GM19328 (cell line): ENCODE measurements at regions not wholly inside any gene's neighbourhood (a gene's known extent, or its start where the extent isn't known, plus 50 kb on each side); places are given as distances from the start of the nearest gene placed in this dataset.

Experiments used
- ATAC-seq: cut with Tn5 transposase; IDR thresholded peaks from one replicate; pipeline ENCODE4 v1.9.1; 2021; ENCODE audit warnings: mild to moderate bottlenecking, moderate library complexity; ENCODE audit not compliant: unreplicated experiment

DNA sequence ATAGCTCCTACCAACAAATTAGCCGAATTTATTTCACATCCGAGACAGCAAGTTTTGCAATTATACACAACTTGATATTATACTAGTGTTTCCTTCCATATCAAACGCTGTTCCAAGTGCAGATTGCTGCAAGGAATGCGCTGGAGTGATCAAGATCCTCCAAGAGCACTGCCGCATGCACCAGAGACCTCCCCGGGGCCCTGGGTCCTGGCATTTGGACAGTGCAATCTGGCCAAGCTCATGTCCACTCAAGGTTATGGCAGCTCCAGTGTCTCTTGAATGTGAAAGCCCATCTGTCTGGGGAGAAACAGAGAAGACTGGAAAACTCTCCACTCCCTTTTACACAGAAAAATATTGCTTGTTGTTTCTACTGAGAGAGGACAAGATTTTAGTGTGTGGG lies 111.9 kb downstream of the HSPH1 start:
- no peak for ATAC-seq

DNA sequence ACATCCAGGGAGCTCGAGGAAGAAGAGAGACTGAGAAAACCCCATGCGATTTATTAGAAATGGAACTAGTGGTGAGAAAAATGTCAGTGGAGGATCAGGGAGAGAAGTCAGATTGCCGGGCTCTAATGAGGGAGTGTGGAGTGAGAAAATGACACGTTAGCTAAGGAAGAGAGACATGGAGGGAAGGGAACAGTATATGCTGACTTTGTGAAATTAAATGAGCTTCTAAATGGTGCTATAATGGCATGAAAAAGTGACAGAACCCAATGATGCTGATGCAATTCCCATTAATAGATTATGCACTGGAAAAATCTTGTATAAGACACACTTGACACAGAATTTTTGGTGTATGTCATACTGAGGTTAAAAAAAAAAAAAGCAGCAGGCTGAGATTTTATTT lies 112.6 kb downstream of the HSPH1 start:
- ATAC-seq, result no peak

DNA sequence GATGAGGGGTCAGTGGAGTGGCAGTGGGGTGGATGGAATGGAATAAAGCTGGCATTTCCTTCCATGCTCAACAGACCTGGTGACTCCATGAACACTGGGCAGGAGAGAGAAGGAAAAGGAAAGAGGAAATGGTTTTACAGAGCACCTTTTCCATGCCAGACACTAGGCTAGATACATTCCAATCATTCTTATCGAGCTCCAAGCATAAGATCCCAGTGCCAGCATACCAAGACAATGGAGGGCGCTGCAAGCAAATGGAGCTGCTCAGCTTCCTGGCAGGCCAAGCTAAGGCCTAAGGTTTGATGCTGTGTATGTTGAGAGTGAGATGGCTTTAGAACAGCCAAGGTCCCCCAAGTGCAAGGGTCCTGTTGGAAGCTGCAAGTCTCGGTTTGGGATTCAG lies 113.2 kb downstream of the HSPH1 start:
- no peak for ATAC-seq

DNA sequence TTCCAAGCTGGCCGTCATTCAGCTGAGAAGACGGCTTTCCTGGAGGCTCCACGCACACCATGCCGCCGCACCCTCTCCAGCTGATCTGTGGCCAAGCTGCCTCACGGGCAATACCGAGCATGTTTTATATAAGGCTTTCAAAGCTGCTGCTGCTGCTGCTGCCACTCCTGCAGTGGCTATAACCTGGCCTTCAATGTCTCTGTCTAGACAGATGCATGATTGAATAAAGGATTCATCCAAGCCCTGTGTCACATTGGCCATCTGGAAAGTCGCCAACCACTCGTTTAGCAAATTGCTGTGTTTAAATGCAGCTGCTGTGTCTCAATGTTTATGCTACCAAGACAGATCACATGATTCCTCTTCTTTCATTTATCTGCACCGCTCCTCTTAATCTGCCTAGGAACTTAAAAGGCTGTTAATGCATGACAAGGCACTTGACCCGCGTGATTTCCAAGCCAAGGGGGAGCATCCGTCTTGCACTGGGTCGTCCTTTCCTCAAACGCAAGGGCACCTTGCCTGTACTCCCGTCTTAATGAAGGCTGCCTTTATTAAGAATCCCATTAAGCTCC lies 114.3 kb downstream of the TEX26 start:
- ATAC-seq, result no peak

DNA sequence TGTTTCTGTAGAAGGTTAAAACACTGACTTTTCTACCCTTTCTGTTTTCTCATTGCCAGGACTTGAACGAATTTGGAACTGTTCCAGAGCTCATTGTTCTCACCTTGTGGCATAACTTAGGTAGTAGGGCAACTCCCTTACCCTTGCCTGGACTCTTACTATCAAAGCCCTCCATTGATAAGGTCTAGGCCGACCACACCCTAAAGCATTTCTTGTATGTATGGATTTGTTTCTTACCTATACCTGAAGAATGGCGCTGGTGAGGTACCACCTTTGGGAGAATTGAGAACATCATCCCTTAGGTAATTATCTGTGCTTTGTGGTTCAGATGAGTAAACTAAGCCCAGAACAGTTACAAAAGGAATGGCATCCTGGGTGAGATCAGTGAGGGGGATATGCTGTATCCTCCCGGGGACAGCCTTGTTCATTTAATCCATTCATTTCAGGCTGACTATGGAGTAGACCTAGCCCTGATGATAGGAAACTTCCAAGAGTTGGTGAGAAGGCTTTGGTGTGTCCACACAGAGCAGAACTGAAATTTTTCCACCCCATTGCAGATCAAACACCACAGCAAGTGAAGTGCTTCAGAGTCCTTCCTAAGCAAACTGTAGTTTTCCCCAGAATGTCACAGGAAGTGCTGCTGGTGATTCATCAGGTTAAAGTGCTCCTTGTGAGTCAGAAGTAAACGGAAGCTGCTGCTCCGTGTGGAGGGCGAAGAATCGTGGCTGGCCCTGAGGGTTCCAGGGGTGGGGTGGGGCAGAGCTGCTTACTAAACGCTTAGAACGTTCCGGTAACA lies 113.0 kb downstream of the TEX26 start:
- no peak for ATAC-seq

DNA sequence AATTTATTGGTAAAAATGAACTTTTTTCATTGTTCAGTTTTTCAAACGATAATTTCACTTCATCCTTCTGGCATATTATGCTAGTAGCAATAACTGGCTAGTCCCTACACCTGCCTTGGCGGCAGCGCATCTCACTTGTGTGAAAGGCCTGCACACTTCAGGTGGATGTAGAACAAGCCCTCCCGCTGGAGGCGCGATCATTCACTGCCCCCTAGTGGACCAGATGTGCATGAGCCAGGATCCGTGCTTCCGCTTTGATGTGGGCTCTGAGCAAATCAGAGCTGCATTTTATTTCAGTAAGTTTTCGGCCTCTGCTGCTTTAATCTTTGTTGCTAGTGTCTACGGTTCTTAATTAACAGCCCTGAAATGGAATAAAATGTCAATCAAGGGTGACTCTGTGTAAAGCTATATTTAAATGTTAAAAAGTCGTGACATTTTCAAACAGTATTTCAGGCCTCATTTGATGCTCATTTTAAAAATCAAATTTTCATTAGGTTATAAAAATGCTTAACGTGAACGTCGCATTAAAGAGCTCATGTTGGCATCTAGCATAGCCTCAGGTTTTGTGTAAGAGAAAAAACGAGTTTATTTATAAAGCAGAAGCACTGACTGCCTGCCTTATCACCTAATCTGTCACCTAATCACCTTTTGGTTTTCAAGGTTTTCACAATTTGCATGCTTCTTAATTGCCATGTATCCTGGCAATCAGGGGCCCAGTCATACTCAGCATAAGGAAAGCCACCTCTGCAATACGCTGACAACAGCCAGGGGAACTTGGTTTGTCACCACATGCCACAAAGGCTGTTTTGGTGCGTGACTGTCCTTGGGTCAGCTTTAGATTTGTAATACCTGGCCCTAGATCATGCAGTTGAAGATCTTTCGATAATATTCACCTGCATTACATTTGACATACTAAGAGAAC lies 112.2 kb downstream of the TEX26 start:
- ATAC-seq, result peak; percentile 81

DNA sequence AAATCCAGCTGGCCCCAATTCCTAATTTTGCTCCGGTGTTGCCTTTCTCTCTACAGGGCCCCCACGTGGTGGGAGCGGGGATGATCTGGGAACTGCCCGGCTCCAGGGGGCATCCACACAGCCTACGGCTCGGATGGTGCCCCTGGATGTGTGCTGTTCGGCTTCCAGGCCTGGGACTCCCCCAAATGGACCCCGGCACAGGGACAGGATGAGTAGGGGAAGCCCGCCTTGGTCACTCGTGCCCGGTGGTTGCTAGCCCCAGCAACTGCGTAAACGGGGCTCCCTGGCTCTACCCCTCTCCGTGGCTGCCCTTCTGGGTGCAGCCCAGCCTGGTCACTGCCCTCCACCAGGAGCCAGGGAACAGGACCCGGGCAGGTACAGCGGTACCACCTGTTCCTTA lies 111.5 kb downstream of the TEX26 start:
- ATAC-seq, result no peak

DNA sequence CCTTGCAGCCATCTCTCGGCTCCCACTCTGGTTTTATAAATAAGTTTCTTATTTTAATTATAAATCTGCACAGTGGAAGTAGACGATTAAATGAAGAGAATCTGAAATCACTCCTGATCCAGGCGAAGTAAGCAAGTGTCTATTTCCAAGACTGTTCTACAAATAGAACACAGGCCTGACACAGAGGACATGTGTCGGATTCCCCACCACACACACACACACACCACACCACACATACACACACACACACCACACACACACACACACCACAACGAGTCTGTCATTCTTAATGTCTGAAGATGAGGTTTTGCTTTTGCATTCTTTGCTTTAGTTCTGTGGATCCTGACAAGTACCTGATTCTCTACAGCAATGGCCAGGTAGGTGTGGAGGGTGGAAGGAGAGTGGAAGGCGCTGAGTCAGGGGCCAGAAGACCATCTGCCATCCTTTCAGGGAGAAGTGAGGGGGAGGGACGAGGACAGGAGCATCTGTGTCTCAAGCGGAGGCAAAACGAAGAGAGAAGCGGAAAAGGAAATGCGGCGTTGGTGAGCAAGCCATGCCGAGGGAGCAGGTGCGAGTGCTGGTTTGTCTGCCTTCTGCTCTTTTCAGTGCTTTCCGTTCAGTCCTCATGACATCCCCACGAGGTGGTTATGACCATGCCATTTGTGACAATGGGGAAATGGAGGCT lies 110.2 kb downstream of the TEX26 start:
- no peak for ATAC-seq

DNA sequence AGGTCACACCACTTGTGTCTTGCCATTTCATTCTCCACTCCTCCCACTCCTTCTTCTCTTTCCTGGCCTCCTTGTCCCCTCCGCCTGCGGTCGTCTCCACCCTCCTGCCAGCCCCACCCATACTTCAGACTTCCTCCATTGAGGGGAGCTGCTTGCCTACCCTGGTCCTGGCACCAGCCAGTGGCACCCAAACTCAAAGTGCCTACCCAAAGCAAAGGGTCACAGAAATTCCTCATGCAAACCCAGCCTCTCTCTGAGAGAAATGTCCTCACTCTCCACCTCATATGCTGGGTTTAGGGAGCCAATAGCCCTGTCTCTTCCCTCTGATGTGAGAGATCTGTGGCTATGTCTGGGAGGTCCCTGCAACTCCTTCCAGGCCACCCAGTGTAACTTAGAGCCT lies 109.6 kb downstream of the TEX26 start:
- ATAC-seq, result no peak

DNA sequence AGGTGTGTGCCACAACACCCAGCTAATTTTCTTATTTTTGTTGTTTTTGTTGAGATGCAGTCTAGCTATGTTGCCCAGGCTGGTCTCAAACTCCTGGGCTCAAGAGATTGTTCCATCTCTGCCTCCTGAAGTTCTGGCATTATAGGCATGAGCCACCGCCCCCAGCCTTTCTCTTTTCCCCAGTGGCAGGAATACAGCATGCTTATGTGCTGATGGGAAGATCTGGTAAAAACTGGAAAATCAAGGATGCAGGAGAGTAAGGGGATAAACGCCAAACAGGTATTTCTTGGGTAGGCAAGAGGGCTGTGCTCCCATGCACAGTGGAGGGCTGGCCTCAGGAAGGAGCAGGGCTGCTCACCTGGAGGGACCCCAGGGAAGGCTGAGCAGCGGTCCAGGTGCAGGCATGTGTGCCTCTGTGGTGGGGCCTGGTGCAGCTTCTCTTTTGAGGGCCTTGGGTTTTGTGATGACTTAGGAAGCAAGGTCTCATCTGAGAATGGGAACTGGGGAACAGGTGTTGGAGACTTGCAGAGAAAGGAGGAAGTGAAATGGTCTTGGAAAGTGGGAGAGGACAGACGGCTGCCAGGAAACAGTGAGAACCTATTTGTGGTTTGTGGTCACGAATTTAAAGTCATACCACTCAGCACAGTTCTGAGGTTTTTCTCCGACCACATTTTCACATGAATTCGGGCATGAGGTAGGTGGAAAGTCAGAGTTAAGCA lies 106.5 kb downstream of the TEX26 start:
- ATAC-seq, result peak; percentile 79

DNA sequence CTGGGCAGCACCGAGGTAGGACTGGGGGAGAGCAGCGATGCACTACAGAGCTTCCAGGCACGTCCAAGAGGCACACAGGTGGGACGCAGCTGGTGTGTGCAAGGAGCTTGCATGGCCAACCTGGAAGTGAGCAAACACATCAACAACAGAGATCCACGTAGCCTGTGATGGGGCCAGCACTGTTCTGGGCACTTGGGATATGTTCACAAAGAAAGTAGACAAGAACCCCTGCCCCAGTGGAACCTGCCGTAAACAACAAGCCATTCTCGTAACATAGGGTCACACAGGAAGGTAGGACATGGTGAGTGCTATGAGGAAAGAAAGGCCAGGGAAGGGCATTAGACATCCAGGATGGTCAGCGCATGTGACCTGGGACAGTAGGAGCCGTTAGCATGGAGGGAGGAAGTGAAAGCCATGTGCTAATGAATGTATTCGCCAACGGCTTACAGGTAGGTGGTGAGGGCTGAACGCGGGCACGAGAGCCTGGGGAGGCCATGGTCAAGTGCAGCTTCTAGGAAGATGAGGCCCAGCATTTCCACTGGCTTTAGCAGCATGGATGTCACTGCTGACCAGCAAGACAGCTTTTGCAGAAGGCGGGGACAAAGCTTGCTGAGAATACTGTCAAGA lies 105.5 kb downstream of the TEX26 start:
- no peak for ATAC-seq

DNA sequence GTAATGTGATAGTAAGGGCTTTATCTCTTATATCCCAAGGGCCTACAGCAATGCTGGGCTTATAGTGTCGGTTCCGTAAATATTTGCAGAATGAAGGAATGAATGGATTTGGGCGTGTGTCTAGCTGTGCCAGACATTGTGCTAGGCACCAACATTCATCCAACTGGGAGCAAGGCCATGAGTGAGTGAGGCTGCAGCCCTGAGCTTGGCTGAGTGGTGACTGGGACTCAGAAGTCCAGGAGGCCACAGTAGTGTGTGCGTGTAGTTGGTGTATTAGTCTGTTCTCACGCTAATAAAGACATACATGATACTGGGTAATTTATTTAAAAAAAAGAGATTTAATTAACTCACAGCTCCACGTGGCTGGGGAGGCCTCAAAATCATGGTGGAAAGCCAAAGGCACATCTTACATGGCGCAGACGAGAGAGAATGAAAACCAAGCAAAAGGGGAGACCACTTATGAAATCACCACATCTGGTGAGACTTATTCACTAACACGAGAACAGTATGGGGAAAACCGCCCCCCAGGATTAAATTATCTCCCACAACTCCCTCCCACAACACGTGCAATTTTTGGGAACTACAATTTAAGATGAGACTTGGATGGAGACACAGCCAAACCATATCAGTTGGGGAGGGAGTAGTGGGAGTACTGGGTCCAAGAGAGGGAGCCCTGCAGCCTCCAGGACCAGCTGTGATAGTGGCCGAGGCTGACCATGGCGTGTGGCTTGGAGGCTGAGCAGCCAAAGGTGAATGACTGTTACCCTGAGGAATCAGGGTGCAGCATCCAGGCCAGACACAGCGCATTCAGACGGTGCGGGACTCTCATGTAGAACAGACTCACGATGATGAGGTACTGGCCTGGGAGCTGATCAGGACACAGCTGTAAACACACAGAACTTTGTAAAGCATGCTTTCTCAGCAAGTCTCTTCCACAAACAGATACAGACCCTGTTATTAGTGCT lies 104.6 kb downstream of the TEX26 start:
- no peak for ATAC-seq

DNA sequence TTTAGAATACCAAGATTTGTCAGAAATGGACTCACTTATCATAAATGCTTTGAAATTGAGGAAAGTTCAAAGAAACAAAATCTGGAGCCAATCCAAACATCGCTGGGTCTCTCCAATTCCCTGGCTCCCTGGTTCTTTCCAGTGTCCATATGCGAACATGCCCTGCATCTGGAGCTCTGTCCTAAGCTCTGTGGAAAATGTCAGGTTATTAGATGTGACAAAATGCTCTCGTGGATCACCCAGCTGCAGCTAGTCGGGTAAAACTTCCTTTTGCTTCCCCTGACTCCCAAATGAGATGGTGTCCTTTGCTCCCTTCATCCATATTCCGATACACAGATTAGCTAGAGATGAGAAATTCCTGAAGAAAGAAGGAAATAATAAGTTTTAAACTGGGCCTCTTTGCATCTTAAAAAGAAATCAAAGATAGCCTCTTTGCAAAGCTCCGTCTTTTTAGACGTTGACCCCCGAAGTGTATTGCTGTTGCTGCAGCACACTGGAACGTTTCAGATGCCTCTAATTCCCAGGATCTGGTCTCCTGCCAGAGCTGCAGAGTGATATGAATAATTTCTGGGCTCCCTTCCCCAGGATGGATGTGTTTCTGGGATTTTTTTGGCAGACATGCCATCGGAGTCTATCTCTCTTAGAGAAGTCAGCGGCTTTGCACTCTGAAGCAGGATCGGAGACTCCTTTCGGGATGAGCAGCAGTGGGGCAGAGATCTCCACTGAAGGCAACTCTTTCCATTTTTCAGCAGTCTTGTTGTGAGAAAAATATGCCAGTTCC lies 102.9 kb downstream of the TEX26 start:
- no peak for ATAC-seq

DNA sequence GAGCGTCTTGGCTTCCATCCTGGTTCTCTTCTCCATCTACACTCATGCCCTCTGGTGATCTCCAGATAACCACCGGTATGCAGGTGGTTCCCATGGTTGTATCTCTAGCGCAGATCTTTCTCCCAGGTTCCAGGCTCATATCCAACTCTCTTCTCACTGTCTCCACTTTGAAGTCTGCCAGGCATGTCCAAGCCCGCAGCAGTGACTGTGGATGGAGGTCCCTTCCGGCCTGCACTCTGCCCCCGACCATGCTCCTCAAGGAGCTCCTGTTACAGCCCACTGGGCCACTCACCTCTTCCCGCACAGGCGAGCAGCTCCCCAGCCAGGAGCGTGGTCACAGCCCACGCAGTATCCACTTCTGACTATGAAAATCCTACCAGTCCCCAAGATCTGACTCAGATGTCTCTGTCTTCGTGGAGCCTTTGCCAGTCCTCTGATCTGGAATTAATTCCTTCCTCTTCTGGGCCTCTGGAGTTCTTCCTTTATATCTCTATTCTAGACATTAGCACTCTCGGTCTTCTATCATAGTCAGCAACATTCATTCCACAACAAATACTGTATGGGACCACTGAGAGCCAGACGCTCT lies 100.2 kb downstream of the TEX26 start:
- no peak for ATAC-seq

DNA sequence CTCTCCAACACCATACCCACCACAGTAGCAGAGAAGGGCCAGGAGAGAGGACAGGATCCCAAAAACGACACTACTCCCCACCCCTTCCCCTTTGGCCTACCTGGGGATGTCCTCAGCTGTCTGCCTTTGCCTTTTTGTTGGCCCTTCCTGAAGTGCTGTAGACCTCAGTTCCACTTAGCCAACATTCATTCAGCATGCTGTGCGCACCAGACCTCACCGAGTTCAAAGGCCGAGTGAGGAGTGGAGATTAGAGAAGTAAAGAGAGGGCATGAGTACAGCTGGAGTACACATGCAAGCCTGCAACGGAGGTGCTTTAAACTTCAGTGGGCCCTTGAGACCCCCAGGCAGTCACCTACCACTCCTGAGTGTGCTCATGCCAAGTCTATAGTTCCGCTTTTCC lies 99.0 kb downstream of the TEX26 start:
- ATAC-seq, result no peak

DNA sequence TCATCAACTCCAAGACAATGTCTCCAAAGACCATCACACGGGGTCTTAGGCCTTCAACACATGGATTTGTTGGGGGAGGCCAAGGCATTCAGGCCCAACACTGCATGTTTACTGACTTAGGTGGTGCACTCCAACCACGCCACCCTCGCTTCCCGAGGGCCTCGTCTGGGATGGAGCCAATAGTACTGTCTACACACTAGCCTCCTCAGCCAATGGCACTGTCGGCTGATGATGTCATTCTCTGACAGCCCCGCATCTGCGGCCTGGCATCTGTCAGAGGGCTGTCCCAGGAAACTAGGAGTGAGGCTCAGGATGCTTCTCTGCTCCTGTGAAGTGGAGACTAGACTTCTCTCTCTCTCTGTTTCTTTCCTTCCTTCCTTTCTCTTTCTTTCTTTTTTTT lies 96.6 kb downstream of the TEX26 start:
- ATAC-seq, result no peak

DNA sequence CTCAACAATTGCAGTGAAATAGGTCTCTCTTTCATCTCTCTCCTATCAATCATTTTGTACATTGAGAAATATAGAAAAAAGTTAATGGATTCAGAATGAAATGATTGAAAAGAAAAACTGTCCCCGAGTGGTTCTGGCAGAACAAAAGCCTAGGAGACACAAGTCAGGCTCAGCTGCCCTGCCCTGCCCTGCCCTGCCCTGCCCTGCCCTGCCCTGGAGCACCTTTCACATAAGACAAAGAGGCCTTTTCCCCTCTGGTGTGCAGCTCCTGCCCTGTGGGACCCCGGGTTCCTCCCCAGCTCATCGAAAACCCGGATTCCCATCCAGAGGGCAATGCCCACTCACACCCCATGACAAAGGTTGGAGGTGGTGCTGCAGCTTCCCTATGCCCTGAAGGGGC lies 94.7 kb downstream of the TEX26 start:
- ATAC-seq, result no peak
